Fibroblast of the aortic adventitia (primary cell): ENCODE measurements at regions not wholly inside any gene's neighbourhood (a gene's known extent, or its start where the extent isn't known, plus 50 kb on each side); places are given as distances from the start of the nearest gene placed in this dataset.
"Not testable (repeated sequence)": the region's sequence is repeated elsewhere in the genome, so short reads cannot be mapped to it uniquely, and the experiment has no call there.

Experiments
- DNase-seq: peaks from one replicate; pipeline ENCODE4 v3.0.0-alpha.2; 2010; ENCODE audit warnings: low read depth
- H3K4me3 ChIP-seq: 2 replicates; pipeline ENCODE4 v1.5.1; 2011; ENCODE audit warnings: low read depth, mild to moderate bottlenecking, control low read depth, low read length, moderate library complexity
- CTCF ChIP-seq: IDR thresholded peaks from 2 replicates; pipeline ENCODE4 v1.5.1; 2011; ENCODE audit warnings: mild to moderate bottlenecking, low read length, control low read depth, inconsistent platforms; ENCODE audit not compliant: insufficient read depth

DNA sequence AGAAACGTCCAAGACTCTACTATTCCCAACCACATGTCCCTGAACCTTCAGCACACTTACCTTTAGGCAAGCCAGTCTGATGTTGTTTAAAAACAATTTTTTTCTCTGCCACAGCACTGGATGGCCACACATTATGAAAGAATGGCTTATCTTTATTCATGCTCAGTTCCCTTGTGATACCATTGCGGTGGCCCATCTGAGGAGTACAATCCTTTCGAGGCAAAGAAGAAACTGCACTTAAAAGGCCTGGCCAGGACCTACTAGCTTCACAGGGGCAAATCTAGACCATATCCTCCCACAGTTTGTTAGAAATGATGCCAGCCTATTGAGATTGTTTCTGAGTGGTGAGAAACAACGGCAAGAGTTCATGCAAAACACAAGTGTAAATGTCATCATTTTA, 88.4 kb upstream of the PLEKHG1 start:
- no peak for TF ChIP-seq CTCF
- no peak overlapping the region for H3K4me3 ChIP-seq

GRCh38 chr6:150514806-150515380, 84.8 kb upstream of the PLEKHG1 start:
- no peak for DNase-seq
- H3K4me3 ChIP-seq, result no peak overlapping the region
- no peak for TF ChIP-seq CTCF

More for the DNA sequence above, 88.4 kb upstream of the PLEKHG1 start:
- DNase-seq, result no peak

DNA sequence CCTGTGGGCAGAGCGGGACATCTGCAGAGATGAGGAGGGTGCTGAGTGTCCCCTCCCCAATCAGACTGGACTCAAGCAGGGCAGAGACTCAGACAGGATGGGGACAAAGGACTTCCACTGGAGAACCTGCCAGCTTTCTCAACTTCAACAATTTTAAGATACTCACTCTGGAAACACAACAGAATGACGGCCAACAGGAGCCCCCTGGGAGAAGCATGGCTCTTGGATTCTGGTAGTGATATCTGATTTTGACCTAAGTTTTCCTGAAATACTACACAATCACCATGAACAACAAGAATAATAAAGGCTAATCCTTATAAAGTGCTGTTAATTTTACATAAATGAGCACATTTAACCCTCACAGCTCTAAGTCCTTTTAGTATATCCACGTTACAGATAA, 83.5 kb upstream of the PLEKHG1 start:
- no peak for TF ChIP-seq CTCF
- DNase-seq, result no peak
- H3K4me3 ChIP-seq, result no peak overlapping the region

DNA sequence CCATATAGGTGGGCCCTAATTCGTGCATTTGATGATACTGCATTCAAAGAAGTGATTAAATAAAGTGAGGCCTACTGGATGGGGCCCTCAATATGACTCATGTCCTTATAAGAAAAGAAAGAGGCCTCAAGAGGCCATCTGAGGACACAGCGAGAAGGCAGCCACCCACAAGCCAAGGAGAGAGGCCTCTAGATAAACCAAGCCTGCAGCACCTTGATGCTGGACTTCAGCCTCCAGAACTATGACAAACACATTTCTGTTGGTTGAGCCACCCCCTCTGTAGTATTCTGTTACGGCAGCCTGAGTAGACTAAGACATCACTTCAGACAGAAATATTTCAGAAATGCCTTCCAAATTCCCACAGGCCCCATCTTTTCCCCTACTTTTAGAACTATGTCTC, 82.5 kb upstream of the PLEKHG1 start:
- no peak for DNase-seq
- H3K4me3 ChIP-seq, result no peak overlapping the region
- no peak for TF ChIP-seq CTCF

GRCh38 chr6:150521482-150521881, 78.2 kb upstream of the PLEKHG1 start:
- H3K4me3 ChIP-seq, result no peak overlapping the region
- TF ChIP-seq CTCF, result no peak
- no peak for DNase-seq

GRCh38 chr6:150523216-150523615, 76.5 kb upstream of the PLEKHG1 start:
- not testable (repeated sequence) for H3K4me3 ChIP-seq, DNase-seq

- H3K4me3 ChIP-seq, result no peak overlapping the region
- no peak for TF ChIP-seq CTCF
- DNase-seq, result no peak
Observed at GRCh38 chr6:150525300-150525699, 74.4 kb upstream of the PLEKHG1 start.

- DNase-seq, result no peak
- no peak overlapping the region for H3K4me3 ChIP-seq
- no peak for TF ChIP-seq CTCF
Observed at GRCh38 chr6:150527100-150527499, 72.6 kb upstream of the PLEKHG1 start.
